Hepatocyte (in vitro differentiated cells): ENCODE measurements at regions not wholly inside any gene's neighbourhood (a gene's known extent, or its start where the extent isn't known, plus 50 kb on each side); places are given as distances from the start of the nearest gene placed in this dataset.
A peak's percentile ranks its signal among the peaks of the same experiment; 100 is the strongest.

Source experiments
- DNase-seq: peaks from one replicate; pipeline ENCODE4 v3.0.0-alpha.2; 2016; ENCODE audit warnings: low spot score
- H2AFZ ChIP-seq: fragments of 200-600 bp; sonication (generic); 2 replicates; pipeline ENCODE4 v1.6.0; 2016; ENCODE audit warnings: antibody characterized with exemption, mild to moderate bottlenecking
- H3K27ac ChIP-seq: fragments of 200-600 bp; sonication (generic); 2 replicates; pipeline ENCODE4 v1.5.1; 2016; ENCODE audit warnings: mild to moderate bottlenecking
- H3K27me3 ChIP-seq: fragments of 200-600 bp; sonication (generic); 2 replicates; pipeline ENCODE4 v1.6.1; 2016
- H3K36me3 ChIP-seq: fragments of 200-600 bp; sonication (generic); replicated peaks from 2 replicates; pipeline ENCODE4 v1.5.1; 2016; ENCODE audit warnings: low read depth; ENCODE audit not compliant: insufficient read depth
- H3K4me1 ChIP-seq: fragments of 200-600 bp; sonication (generic); 2 replicates; pipeline ENCODE4 v1.5.1; 2016; ENCODE audit warnings: mild to moderate bottlenecking, moderate library complexity; ENCODE audit not compliant: insufficient read depth
- H3K4me2 ChIP-seq: fragments of 200-600 bp; sonication (generic); 2 replicates; pipeline ENCODE4 v1.6.0; 2016
- H3K4me3 ChIP-seq: fragments of 200-600 bp; sonication (generic); 2 replicates; pipeline ENCODE4 v1.5.1; 2016; ENCODE audit warnings: mild to moderate bottlenecking
- H3K79me2 ChIP-seq: fragments of 200-600 bp; sonication (generic); 2 replicates; pipeline ENCODE4 v1.6.0; 2017; ENCODE audit warnings: mild to moderate bottlenecking
- H3K9me2 ChIP-seq: fragments of 200-600 bp; sonication (generic); replicated peaks from 2 replicates; pipeline ENCODE4 v1.6.0; 2017; ENCODE audit warnings: mild to moderate bottlenecking; ENCODE audit not compliant: insufficient read depth
- H3K9me3 ChIP-seq: fragments of 200-600 bp; sonication (generic); 2 replicates; pipeline ENCODE4 v1.5.1; 2016; ENCODE audit warnings: low read depth, mild to moderate bottlenecking
- H4K20me1 ChIP-seq: fragments of 200-600 bp; sonication (generic); 2 replicates; pipeline ENCODE4 v1.6.0; 2016; ENCODE audit warnings: mild to moderate bottlenecking; ENCODE audit not compliant: insufficient read depth, poor library complexity, severe bottlenecking
- EZH2 ChIP-seq: fragments of 200-600 bp; sonication (generic); IDR thresholded peaks from 2 replicates; pipeline ENCODE4 v1.6.1; 2016; ENCODE audit warnings: antibody characterized with exemption, mild to moderate bottlenecking, borderline replicate concordance
- EZH2phosphoT487 ChIP-seq: fragments of 200-600 bp; sonication (generic); IDR thresholded peaks from one replicate; pipeline ENCODE4 v1.6.1; 2018; ENCODE audit warnings: antibody characterized with exemption, mild to moderate bottlenecking, low read depth, moderate library complexity; ENCODE audit not compliant: unreplicated experiment, severe bottlenecking
- WGBS: methylation state at CpG from one replicate; pipeline ENCODE4 v1.1.6; 2016; ENCODE audit warnings: low lambda C conversion rate; ENCODE audit errors: missing lambda C conversion rate; 5-methylcytosine and 5-hydroxymethylcytosine counted together
- TF ChIP-seq, protein P1 (sequence below): fragments of 200-600 bp; sonication (generic); IDR thresholded peaks from 2 replicates; pipeline ENCODE4 v1.5.1; 2016; ENCODE audit warnings: antibody characterized with exemption, mild to moderate bottlenecking; ENCODE audit not compliant: poor library complexity

DNA sequence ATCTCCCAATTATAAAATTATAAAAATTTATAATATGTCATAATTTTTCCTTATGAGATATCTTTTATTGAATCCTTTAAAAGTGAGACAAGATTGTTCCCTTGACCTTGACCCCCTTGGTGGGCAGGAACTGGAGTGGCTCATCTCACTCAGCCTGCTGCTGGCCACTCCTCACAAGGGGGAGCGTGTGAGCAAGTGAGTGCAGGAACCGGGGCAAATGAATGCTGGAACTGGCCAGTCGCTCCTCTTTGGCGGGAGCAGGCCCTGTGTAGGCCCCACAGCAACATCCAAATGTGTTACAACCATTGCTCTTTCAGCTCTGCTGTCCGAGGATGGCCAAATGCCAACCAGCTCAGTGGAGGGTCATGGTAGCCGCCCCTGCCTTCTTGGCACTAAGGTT, 178.8 kb downstream of the ETNK1 start:
- Histone ChIP-seq H3K27ac (no peak overlapping the region), H3K79me2 (no peaks in the 10 kb centered on the region), H2AFZ (no peak overlapping the region), H4K20me1 (no peaks in the 10 kb centered on the region), H3K4me2 (no peak overlapping the region), H3K4me1 (no peaks in the 10 kb centered on the region), H3K9me3 (no peaks in the 10 kb centered on the region), H3K27me3 (no peaks in the 10 kb centered on the region), H3K36me3 (no peaks in the 10 kb centered on the region), H3K4me3 (no peak overlapping the region), H3K9me2 (no peaks in the 10 kb centered on the region)
- DNase-seq, result no peak
- TF ChIP-seq, protein P1, sequence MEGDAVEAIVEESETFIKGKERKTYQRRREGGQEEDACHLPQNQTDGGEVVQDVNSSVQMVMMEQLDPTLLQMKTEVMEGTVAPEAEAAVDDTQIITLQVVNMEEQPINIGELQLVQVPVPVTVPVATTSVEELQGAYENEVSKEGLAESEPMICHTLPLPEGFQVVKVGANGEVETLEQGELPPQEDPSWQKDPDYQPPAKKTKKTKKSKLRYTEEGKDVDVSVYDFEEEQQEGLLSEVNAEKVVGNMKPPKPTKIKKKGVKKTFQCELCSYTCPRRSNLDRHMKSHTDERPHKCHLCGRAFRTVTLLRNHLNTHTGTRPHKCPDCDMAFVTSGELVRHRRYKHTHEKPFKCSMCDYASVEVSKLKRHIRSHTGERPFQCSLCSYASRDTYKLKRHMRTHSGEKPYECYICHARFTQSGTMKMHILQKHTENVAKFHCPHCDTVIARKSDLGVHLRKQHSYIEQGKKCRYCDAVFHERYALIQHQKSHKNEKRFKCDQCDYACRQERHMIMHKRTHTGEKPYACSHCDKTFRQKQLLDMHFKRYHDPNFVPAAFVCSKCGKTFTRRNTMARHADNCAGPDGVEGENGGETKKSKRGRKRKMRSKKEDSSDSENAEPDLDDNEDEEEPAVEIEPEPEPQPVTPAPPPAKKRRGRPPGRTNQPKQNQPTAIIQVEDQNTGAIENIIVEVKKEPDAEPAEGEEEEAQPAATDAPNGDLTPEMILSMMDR, result no peak
- no peak for TF ChIP-seq EZH2phosphoT487
- TF ChIP-seq EZH2, result no peak
- WGBS, result 95% methylated on average over 6 of the region's 6 CpGs

DNA sequence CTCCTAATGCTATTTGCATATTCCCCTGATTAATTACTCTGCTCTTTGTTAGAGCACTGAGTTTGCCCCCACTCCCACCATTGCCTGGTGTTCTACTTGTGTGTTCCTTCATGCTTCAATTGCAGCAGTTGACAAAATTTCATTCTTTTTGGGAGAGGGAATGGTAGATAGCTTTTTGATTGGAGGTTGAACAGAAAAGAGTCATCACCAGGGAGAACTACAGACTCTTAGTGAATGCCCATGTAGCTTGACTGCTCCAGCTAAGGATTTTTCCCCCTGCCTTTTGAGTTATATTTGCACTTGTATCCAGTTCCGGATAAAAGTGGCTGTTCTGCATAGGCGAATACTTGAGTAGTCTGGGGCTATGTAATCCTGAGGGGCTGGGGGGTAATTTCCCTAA, 183.9 kb downstream of the ETNK1 start:
- TF ChIP-seq, protein P1, result no peak
- H3K4me2 ChIP-seq, result no peak overlapping the region
- no peaks in the 10 kb centered on the region for H3K9me2 ChIP-seq
- H4K20me1 ChIP-seq, result no peaks in the 10 kb centered on the region
- no peaks in the 10 kb centered on the region for H3K27me3 ChIP-seq
- 95% methylated on average over 2 of the region's 2 CpGs for WGBS
- H3K36me3 ChIP-seq, result no peaks in the 10 kb centered on the region
- H3K9me3 ChIP-seq, result no peaks in the 10 kb centered on the region
- DNase-seq, result no peak
- H3K4me1 ChIP-seq, result peaks cover 10% of the 10 kb centered on the region
- H3K27ac ChIP-seq, result no peak overlapping the region
- H2AFZ ChIP-seq, result no peak overlapping the region
- H3K79me2 ChIP-seq, result no peaks in the 10 kb centered on the region
- H3K4me3 ChIP-seq, result no peak overlapping the region

DNA sequence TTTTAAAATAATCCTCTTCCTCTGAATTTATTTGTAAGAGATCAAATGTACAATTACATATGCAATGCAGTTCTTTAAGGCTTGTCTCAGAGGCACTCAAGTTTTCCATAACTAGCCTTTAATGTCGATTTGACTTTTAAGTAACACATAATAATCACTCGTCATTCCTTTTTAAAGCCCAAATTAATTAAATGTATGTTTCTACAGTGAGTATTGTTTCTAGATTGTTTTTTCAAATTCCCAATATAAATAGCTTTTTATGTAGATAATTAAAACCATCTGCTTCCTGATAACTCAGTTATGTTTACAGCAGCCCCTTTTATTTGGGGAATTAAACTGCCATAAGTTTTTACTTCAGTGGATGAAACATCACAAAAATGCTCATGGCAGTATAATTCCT, 185.1 kb downstream of the ETNK1 start:
- DNase-seq, result no peak

DNA sequence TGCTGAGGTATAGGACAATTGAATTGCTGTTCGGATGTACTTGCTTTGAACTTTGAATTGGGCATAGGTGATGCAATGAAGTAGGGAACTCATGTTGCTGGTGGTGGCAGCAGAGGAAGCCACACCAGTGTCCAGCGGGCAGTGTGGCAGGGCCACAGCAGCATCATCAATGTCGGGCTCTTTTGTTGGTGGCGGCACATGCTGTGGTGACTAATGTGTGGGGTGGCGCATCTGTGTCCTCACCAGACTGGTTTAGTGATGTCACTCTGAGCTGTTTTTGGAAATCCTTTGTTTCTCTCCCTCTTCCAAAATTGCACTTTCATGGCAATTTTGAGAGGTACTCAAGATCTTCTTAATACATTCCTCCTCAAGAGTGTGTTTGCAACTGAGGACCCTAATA, 187.6 kb downstream of the ETNK1 start:
- no peaks in the 10 kb centered on the region for H4K20me1 ChIP-seq
- H3K4me3 ChIP-seq, result no peak overlapping the region
- no peaks in the 10 kb centered on the region for H3K79me2 ChIP-seq
- no peak for DNase-seq
- H3K4me2 ChIP-seq, result no peak overlapping the region
- no peaks in the 10 kb centered on the region for H3K36me3 ChIP-seq
- no peaks in the 10 kb centered on the region for H3K27me3 ChIP-seq
- no peaks in the 10 kb centered on the region for H3K9me3 ChIP-seq
- H2AFZ ChIP-seq, result no peak overlapping the region
- WGBS, result 96% methylated on average over 5 of the region's 5 CpGs
- TF ChIP-seq, protein P1, result no peak
- no peak for TF ChIP-seq EZH2phosphoT487
- no peak for TF ChIP-seq EZH2
- H3K4me1 ChIP-seq, result peaks cover 10% of the 10 kb centered on the region
- H3K27ac ChIP-seq, result no peak overlapping the region
- no peaks in the 10 kb centered on the region for H3K9me2 ChIP-seq

More for the DNA sequence above, 185.1 kb downstream of the ETNK1 start:
- no peak overlapping the region for H2AFZ ChIP-seq
- H3K27me3 ChIP-seq, result no peaks in the 10 kb centered on the region
- H4K20me1 ChIP-seq, result no peaks in the 10 kb centered on the region
- H3K27ac ChIP-seq, result no peak overlapping the region
- H3K36me3 ChIP-seq, result no peaks in the 10 kb centered on the region
- H3K79me2 ChIP-seq, result no peaks in the 10 kb centered on the region
- no peak for TF ChIP-seq EZH2
- peak; percentile 39 for TF ChIP-seq EZH2phosphoT487
- H3K4me1 ChIP-seq, result peaks cover 10% of the 10 kb centered on the region
- H3K4me3 ChIP-seq, result no peak overlapping the region
- no peaks in the 10 kb centered on the region for H3K9me3 ChIP-seq
- no peaks in the 10 kb centered on the region for H3K9me2 ChIP-seq
- no peak overlapping the region for H3K4me2 ChIP-seq
- 60% methylated on average over 2 of the region's 2 CpGs for WGBS
